AG10803 (cell line): ENCODE measurements at regions not wholly inside any gene's neighbourhood (a gene's known extent, or its start where the extent isn't known, plus 50 kb on each side); places are given as distances from the start of the nearest gene placed in this dataset.
A peak's percentile ranks its signal among the peaks of the same experiment; 100 is the strongest.

Source experiments
- DNase-seq: peaks from one replicate; pipeline ENCODE4 v3.0.0; 2010; ENCODE audit warnings: low read depth
- H3K4me3 ChIP-seq: 2 replicates; pipeline ENCODE4 v1.5.1; 2011; ENCODE audit warnings: mild to moderate bottlenecking, low read length, control low read depth
- CTCF ChIP-seq: conservative IDR thresholded peaks from 2 replicates; pipeline ENCODE4 v1.5.1; 2011; ENCODE audit warnings: mild to moderate bottlenecking, low read length, control low read depth, inconsistent platforms

GRCh38 chrX:141341743-141342142 lies 99.4 kb upstream of the SPANXC start:
- no peak for TF ChIP-seq CTCF
- H3K4me3 ChIP-seq: no peak overlapping the region
- no peak for DNase-seq

GRCh38 chrX:141341341-141341740 lies 99.0 kb upstream of the SPANXC start:
- DNase-seq: peak; percentile 63
- no peak for TF ChIP-seq CTCF
- H3K4me3 ChIP-seq: no peak overlapping the region

GRCh38 chrX:141320801-141321200 lies 78.5 kb upstream of the SPANXC start:
- no peak for TF ChIP-seq CTCF
- H3K4me3 ChIP-seq: no peak overlapping the region
- DNase-seq: no peak

GRCh38 chrX:141314441-141314840 lies 72.1 kb upstream of the SPANXC start:
- DNase-seq: no peak
- no peak overlapping the region for H3K4me3 ChIP-seq
- no peak for TF ChIP-seq CTCF

- no peak for DNase-seq
- TF ChIP-seq CTCF: no peak
- H3K4me3 ChIP-seq: no peak overlapping the region
Measured at GRCh38 chrX:141301017-141301416, 58.7 kb upstream of the SPANXC start.
